ENCODE measurements at regions not wholly inside any gene's neighbourhood (a gene's known extent, or its start where the extent isn't known, plus 50 kb on each side); places are given as distances from the start of the nearest gene placed in this dataset.
A peak's percentile ranks its signal among the peaks of the same experiment; 100 is the strongest.
"Not testable (repeated sequence)": the region's sequence is repeated elsewhere in the genome, so short reads cannot be mapped to it uniquely, and the experiment has no call there.

GRCh38 chr12:105503619-105504018 lies 173.1 kb downstream of the C12orf75 start:
- TF ChIP-seq CTCF (IDR thresholded peaks at IDR 0.05; ENCODE audit: insufficient read depth, low read depth, low read length), result no peak
- H3K4me3 ChIP-seq (ENCODE audit: low read depth, low read length), result no peak overlapping the region
- no peak for DNase-seq (ENCODE audit: low read depth)

- DNase-seq (ENCODE audit: low read depth), result no peak
- no peak overlapping the region for H3K4me3 ChIP-seq (ENCODE audit: low read depth, low read length)
- TF ChIP-seq CTCF (IDR thresholded peaks at IDR 0.05; ENCODE audit: insufficient read depth, low read depth, low read length), result peak; percentile 32
Observed at GRCh38 chr12:105504286-105504685, 173.8 kb downstream of the C12orf75 start.

GRCh38 chr12:105506678-105507310 lies 176.3 kb downstream of the C12orf75 start:
- TF ChIP-seq CTCF (IDR thresholded peaks at IDR 0.05; ENCODE audit: insufficient read depth, low read depth, low read length), result no peak
- DNase-seq (ENCODE audit: low read depth), result no peak
- no peak overlapping the region for H3K4me3 ChIP-seq (ENCODE audit: low read depth, low read length)

- H3K4me3 ChIP-seq (ENCODE audit: low read depth, low read length), result no peak overlapping the region
- peak; percentile 37 for DNase-seq (ENCODE audit: low read depth)
- TF ChIP-seq CTCF (IDR thresholded peaks at IDR 0.05; ENCODE audit: insufficient read depth, low read depth, low read length), result no peak
Observed at GRCh38 chr12:105507311-105508038, 177.0 kb downstream of the C12orf75 start.

- DNase-seq (ENCODE audit: low read depth), result no peak
- H3K4me3 ChIP-seq (ENCODE audit: low read depth, low read length), result no peak overlapping the region
- no peak for TF ChIP-seq CTCF (IDR thresholded peaks at IDR 0.05; ENCODE audit: insufficient read depth, low read depth, low read length)
Observed at GRCh38 chr12:105508096-105508495, 177.6 kb downstream of the C12orf75 start.

GRCh38 chr12:105510526-105510925 lies 180.0 kb downstream of the C12orf75 start:
- no peak for DNase-seq (ENCODE audit: low read depth)
- H3K4me3 ChIP-seq (ENCODE audit: low read depth, low read length), result no peak overlapping the region
- no peak for TF ChIP-seq CTCF (IDR thresholded peaks at IDR 0.05; ENCODE audit: insufficient read depth, low read depth, low read length)

GRCh38 chr12:105512861-105513260 lies 182.4 kb downstream of the C12orf75 start:
- H3K4me3 ChIP-seq (ENCODE audit: low read depth, low read length), result not testable (repeated sequence)
- peak; percentile 64 for DNase-seq (ENCODE audit: low read depth)

All from fibroblast of villous mesenchyme (primary cell).